Hepatocyte (in vitro differentiated cells): ENCODE measurements at regions not wholly inside any gene's neighbourhood (a gene's known extent, or its start where the extent isn't known, plus 50 kb on each side); places are given as distances from the start of the nearest gene placed in this dataset.

ENCODE experiments used
- DNase-seq: peaks from one replicate; pipeline ENCODE4 v3.0.0-alpha.2; 2016; ENCODE audit warnings: low spot score
- H2AFZ ChIP-seq: fragments of 200-600 bp; sonication (generic); 2 replicates; pipeline ENCODE4 v1.6.0; 2016; ENCODE audit warnings: antibody characterized with exemption, mild to moderate bottlenecking
- H3K27ac ChIP-seq: fragments of 200-600 bp; sonication (generic); 2 replicates; pipeline ENCODE4 v1.5.1; 2016; ENCODE audit warnings: mild to moderate bottlenecking
- H3K27me3 ChIP-seq: fragments of 200-600 bp; sonication (generic); 2 replicates; pipeline ENCODE4 v1.6.1; 2016
- H3K36me3 ChIP-seq: fragments of 200-600 bp; sonication (generic); replicated peaks from 2 replicates; pipeline ENCODE4 v1.5.1; 2016; ENCODE audit warnings: low read depth; ENCODE audit not compliant: insufficient read depth
- H3K4me1 ChIP-seq: fragments of 200-600 bp; sonication (generic); 2 replicates; pipeline ENCODE4 v1.5.1; 2016; ENCODE audit warnings: mild to moderate bottlenecking, moderate library complexity; ENCODE audit not compliant: insufficient read depth
- H3K4me2 ChIP-seq: fragments of 200-600 bp; sonication (generic); 2 replicates; pipeline ENCODE4 v1.6.0; 2016
- H3K4me3 ChIP-seq: fragments of 200-600 bp; sonication (generic); 2 replicates; pipeline ENCODE4 v1.5.1; 2016; ENCODE audit warnings: mild to moderate bottlenecking
- H3K79me2 ChIP-seq: fragments of 200-600 bp; sonication (generic); 2 replicates; pipeline ENCODE4 v1.6.0; 2017; ENCODE audit warnings: mild to moderate bottlenecking
- H3K9me2 ChIP-seq: fragments of 200-600 bp; sonication (generic); replicated peaks from 2 replicates; pipeline ENCODE4 v1.6.0; 2017; ENCODE audit warnings: mild to moderate bottlenecking; ENCODE audit not compliant: insufficient read depth
- H3K9me3 ChIP-seq: fragments of 200-600 bp; sonication (generic); 2 replicates; pipeline ENCODE4 v1.5.1; 2016; ENCODE audit warnings: low read depth, mild to moderate bottlenecking
- H4K20me1 ChIP-seq: fragments of 200-600 bp; sonication (generic); 2 replicates; pipeline ENCODE4 v1.6.0; 2016; ENCODE audit warnings: mild to moderate bottlenecking; ENCODE audit not compliant: insufficient read depth, poor library complexity, severe bottlenecking
- CTCF ChIP-seq: fragments of 200-600 bp; sonication (generic); IDR thresholded peaks from 2 replicates; pipeline ENCODE4 v1.5.1; 2016; ENCODE audit warnings: antibody characterized with exemption, mild to moderate bottlenecking; ENCODE audit not compliant: poor library complexity
- EZH2 ChIP-seq: fragments of 200-600 bp; sonication (generic); IDR thresholded peaks from 2 replicates; pipeline ENCODE4 v1.6.1; 2016; ENCODE audit warnings: antibody characterized with exemption, mild to moderate bottlenecking, borderline replicate concordance
- EZH2phosphoT487 ChIP-seq: fragments of 200-600 bp; sonication (generic); IDR thresholded peaks from one replicate; pipeline ENCODE4 v1.6.1; 2018; ENCODE audit warnings: antibody characterized with exemption, mild to moderate bottlenecking, low read depth, moderate library complexity; ENCODE audit not compliant: unreplicated experiment, severe bottlenecking
- WGBS: methylation state at CpG from one replicate; pipeline ENCODE4 v1.1.6; 2016; ENCODE audit warnings: low lambda C conversion rate; ENCODE audit errors: missing lambda C conversion rate; 5-methylcytosine and 5-hydroxymethylcytosine counted together

DNA sequence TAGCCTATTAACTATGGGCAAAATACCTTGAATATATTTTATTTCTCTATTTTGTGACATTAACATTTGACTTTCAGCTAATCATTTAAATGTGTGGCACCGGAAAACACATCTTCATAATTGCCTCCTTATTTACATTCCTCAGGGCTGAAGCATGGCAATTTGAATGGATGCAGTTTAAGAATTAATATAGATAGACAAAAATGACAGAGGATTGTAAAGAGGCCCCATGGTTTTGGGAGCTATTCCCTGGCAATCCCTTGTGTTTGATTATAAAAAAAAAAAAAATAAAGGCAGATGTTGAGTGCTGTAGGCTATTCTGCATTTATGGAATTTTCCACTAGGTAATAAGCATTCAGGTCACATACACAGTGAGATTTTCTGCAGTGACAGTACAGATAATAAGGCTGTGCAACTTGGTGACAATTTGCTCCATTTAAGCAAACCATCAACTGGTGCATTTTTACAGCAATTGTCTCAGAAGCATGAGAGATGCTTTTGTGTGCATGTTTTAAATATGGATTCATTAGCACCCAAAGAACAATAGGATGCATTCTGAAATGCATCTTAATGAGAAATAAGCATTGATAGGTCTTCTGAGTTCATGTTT, 123.2 kb upstream of the SLC38A4 start:
- TF ChIP-seq CTCF, result no peak
- no peak for TF ChIP-seq EZH2
- no peak for TF ChIP-seq EZH2phosphoT487
- no peaks in the 10 kb centered on the region for H3K27me3 ChIP-seq
- H3K9me2 ChIP-seq, result no peaks in the 10 kb centered on the region
- H3K79me2 ChIP-seq, result no peaks in the 10 kb centered on the region
- H3K9me3 ChIP-seq, result no peaks in the 10 kb centered on the region
- no peak overlapping the region for H3K4me3 ChIP-seq
- H3K4me2 ChIP-seq, result no peak overlapping the region
- WGBS, result 65% methylated on average over 1 of the region's 1 CpG
- H3K36me3 ChIP-seq, result no peaks in the 10 kb centered on the region
- no peak overlapping the region for H2AFZ ChIP-seq
- no peak for DNase-seq
- H4K20me1 ChIP-seq, result no peaks in the 10 kb centered on the region
- no peaks in the 10 kb centered on the region for H3K4me1 ChIP-seq
- H3K27ac ChIP-seq, result no peak overlapping the region

GRCh38 chr12:46950094-46950493, 124.3 kb upstream of the SLC38A4 start:
- H2AFZ ChIP-seq, result no peak overlapping the region
- H3K36me3 ChIP-seq, result no peaks in the 10 kb centered on the region
- H4K20me1 ChIP-seq, result no peaks in the 10 kb centered on the region
- TF ChIP-seq EZH2 (no peak), EZH2phosphoT487 (no peak), CTCF (no peak)
- no peaks in the 10 kb centered on the region for H3K9me2 ChIP-seq
- no peaks in the 10 kb centered on the region for H3K9me3 ChIP-seq
- no peaks in the 10 kb centered on the region for H3K4me1 ChIP-seq
- H3K4me2 ChIP-seq, result no peak overlapping the region
- H3K4me3 ChIP-seq, result no peak overlapping the region
- no peaks in the 10 kb centered on the region for H3K27me3 ChIP-seq
- WGBS, result 58% methylated on average over 3 of the region's 3 CpGs
- H3K79me2 ChIP-seq, result no peaks in the 10 kb centered on the region
- no peak overlapping the region for H3K27ac ChIP-seq
- no peak for DNase-seq

DNA sequence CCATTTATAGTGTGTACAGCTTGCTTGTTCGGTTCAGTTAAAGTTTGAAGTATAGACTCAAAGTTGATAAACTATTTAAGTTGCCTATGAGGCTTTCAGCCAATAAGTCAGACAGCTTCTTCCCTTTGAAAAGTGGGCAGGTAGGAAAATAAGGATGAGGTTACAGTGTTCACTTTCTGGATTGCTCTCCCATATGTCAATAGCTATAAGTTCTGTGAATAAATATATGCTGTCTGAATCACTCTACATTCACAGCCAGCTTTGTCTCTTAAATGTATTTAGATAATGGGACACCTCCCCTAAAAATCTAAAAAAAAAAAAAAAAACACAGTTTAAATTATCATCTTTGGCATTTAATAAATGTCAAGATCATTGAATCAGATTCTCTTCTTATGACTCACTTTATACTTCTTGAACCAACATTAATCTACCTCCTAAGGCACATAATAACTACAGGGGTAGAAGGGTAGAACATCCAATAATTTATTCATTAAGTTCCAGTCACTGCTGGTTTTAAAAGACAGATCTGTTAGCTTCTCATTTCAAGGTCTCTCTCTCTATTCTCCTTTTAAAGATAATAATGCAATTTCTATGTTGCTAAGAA, 126.4 kb upstream of the PCED1B start:
- no peaks in the 10 kb centered on the region for H3K36me3 ChIP-seq
- H3K9me3 ChIP-seq, result no peaks in the 10 kb centered on the region
- no peaks in the 10 kb centered on the region for H3K79me2 ChIP-seq
- H3K4me3 ChIP-seq, result no peak overlapping the region
- WGBS, result 75% methylated on average over 1 of the region's 1 CpG
- no peak overlapping the region for H3K4me2 ChIP-seq
- no peaks in the 10 kb centered on the region for H3K27me3 ChIP-seq
- DNase-seq, result no peak
- TF ChIP-seq EZH2phosphoT487, result no peak
- TF ChIP-seq EZH2, result no peak
- no peak for TF ChIP-seq CTCF
- no peak overlapping the region for H3K27ac ChIP-seq
- H2AFZ ChIP-seq, result no peak overlapping the region
- no peaks in the 10 kb centered on the region for H4K20me1 ChIP-seq
- no peaks in the 10 kb centered on the region for H3K9me2 ChIP-seq
- no peaks in the 10 kb centered on the region for H3K4me1 ChIP-seq
